IgD-negative memory B cell (primary cell): ENCODE measurements at regions not wholly inside any gene's neighbourhood (a gene's known extent, or its start where the extent isn't known, plus 50 kb on each side); places are given as distances from the start of the nearest gene placed in this dataset.
"Not testable (repeated sequence)": the region's sequence is repeated elsewhere in the genome, so short reads cannot be mapped to it uniquely, and the experiment has no call there.

Experiments
- H3K27ac Mint-ChIP-seq, 3 donors: one replicate each; pipeline ENCODE4 v1.8.0; 2020 to 2022; ENCODE audit warnings: mild to moderate bottlenecking in 3 of 3, mixed read lengths in 3 of 3, moderate library complexity in 1 of 3
- H3K27me3 Mint-ChIP-seq: one replicate; pipeline ENCODE4 v1.8.0; 2021; ENCODE audit warnings: mixed read lengths
- H3K36me3 Mint-ChIP-seq: one replicate; pipeline ENCODE4 v1.8.0; 2020; ENCODE audit warnings: mild to moderate bottlenecking, mixed read lengths
- H3K4me1 Mint-ChIP-seq, 3 donors: one replicate each; pipeline ENCODE4 v1.8.0; 2020 to 2022; ENCODE audit warnings: mixed read lengths in 3 of 3, mild to moderate bottlenecking in 1 of 3
- H3K4me3 Mint-ChIP-seq, 4 donors: one replicate each; pipeline ENCODE4 v1.8.0; 2020 to 2022; ENCODE audit warnings: mild to moderate bottlenecking in 4 of 4, mixed read lengths in 4 of 4, moderate library complexity in 3 of 4
- H3K9me3 Mint-ChIP-seq, 3 donors: one replicate each; pipeline ENCODE4 v1.8.0; 2020 to 2021; ENCODE audit warnings: mixed read lengths in 3 of 3, mild to moderate bottlenecking in 1 of 3

DNA sequence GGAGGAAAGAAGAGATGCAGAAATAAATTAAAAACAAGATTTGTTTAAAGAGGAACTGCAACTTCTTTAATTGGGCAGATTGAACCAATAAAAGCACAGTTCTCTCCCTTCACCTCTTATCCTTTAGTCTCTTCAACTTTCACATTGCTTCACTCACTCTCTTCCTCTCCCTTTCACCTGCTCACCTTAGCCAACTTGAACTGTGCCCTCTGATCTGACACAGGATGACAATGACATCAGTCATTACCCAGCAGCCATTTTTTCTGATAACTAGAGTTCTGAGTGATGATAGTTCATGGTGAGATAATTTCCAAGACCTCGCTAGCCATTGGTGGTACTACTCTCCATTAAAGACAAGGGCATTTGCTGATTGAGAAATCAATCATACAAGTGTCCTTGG lies 134.9 kb upstream of the NBPF26 start:
- not testable (repeated sequence) for H3K4me1 Mint-ChIP-seq, H3K9me3 Mint-ChIP-seq, H3K27me3 Mint-ChIP-seq, H3K27ac Mint-ChIP-seq, H3K36me3 Mint-ChIP-seq, H3K4me3 Mint-ChIP-seq

DNA sequence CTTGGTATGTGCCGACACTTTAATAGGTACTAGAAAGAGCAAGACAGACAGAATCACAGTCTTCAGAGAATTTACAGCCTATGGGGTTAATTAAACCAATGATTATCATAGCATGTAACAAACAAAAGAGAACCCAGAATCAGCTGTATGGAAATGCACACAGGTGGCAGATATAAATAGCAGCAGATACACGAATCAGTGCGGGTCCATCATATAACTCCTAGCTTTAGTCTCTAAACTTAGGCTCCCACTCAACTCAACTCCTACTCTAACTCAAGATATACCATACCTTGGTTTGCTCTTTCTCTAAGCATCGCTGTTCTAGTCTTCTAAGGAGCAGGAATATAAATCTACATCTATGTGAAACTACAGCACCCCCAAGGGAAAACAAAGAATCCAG lies 132.0 kb upstream of the NBPF26 start:
- not testable (repeated sequence) for H3K27ac Mint-ChIP-seq, H3K27me3 Mint-ChIP-seq, H3K4me1 Mint-ChIP-seq, H3K9me3 Mint-ChIP-seq, H3K4me3 Mint-ChIP-seq, H3K36me3 Mint-ChIP-seq

DNA sequence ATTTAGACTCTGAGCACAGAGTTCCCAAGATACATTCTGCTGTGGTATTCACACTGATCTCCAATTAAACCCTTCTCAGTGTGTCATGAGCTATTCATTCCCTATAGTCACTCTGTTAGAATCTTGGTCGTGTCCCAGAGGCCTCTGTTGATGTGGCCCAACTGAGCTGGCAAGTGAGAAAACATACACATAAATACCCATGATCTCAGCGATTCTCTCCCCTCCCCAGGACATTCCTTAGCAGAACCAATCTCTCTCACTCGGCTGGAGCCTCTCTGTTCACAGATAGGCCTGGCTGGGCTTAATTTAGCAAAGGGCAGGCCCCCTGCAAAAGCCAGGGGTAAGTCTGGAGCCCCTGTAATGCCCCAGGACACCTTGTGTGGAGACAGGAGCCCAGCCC lies 130.8 kb upstream of the NBPF26 start:
- H3K4me3 Mint-ChIP-seq, H3K36me3 Mint-ChIP-seq, H3K9me3 Mint-ChIP-seq, H3K27me3 Mint-ChIP-seq, H3K27ac Mint-ChIP-seq, H3K4me1 Mint-ChIP-seq: not testable (repeated sequence)

DNA sequence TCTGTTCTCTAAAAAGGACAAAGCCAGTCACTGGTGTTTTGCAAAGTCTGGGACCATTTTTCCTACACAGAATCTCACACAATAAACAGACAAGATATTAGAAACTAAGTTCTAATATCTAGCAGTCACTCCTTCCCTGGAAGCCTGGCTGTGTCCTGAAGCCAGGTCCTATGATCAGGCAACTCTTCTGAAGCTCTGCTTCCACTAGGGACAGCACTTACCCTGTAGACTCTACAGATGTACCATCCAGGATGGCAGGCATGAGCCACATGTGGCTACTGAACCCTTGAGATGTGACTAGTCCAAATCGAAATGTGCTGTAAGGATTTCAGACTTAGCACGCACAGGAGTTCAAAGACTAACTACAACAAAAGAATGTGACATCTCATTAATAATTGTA lies 130.1 kb upstream of the NBPF26 start:
- H3K36me3 Mint-ChIP-seq, H3K4me1 Mint-ChIP-seq, H3K27me3 Mint-ChIP-seq, H3K4me3 Mint-ChIP-seq, H3K27ac Mint-ChIP-seq, H3K9me3 Mint-ChIP-seq: not testable (repeated sequence)

DNA sequence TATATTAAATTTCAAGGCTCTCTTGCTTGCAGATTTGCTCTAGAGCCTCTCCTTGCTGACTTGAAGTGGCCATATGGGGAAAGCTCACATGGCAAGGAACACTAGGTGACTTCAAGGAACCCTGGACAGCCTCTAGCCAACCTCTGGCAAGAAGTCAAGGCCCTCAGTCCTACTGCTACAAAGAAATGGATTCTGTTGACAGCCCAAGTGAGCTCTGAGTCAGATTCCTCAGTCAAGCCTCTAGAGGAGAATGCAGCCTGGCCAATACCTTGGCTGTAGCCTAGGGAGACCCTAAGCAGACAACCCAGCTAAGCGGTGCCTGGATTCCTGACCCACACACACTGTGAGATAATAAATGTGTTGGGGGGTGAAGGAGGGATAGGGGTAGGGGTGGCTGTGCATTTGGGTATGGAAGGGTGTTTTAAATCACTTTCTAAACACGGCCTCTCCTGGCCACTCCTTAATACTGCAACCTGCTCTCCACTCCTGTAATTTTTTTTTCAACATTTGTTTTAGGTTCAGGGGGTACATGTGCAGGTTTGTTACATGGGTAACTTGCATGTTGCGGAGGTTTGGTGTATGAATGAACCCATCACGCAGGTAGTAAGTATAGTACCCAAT lies 125.3 kb upstream of the NBPF26 start:
- not testable (repeated sequence) for H3K4me3 Mint-ChIP-seq, H3K27ac Mint-ChIP-seq, H3K36me3 Mint-ChIP-seq, H3K27me3 Mint-ChIP-seq, H3K4me1 Mint-ChIP-seq, H3K9me3 Mint-ChIP-seq

DNA sequence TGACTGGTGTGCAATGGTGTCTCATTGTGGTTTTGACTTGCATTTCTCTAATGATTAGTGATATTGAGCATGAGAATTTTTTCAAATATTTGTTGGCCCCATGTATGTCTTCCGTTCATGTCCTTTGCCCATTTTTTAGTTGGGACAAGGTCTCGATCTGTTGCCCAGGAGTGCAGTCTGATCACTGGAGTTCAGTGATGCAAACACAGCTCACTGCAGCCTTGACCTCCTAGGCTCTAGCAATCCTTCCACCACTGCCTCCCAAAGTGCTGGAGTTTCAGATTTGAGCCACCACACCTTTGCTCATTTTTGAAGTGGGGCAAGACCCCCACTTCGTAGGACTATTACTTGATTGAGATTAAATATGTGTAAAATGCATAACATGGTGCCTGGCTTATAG lies 124.2 kb upstream of the NBPF26 start:
- not testable (repeated sequence) for H3K9me3 Mint-ChIP-seq, H3K4me1 Mint-ChIP-seq, H3K27ac Mint-ChIP-seq, H3K4me3 Mint-ChIP-seq, H3K36me3 Mint-ChIP-seq, H3K27me3 Mint-ChIP-seq

DNA sequence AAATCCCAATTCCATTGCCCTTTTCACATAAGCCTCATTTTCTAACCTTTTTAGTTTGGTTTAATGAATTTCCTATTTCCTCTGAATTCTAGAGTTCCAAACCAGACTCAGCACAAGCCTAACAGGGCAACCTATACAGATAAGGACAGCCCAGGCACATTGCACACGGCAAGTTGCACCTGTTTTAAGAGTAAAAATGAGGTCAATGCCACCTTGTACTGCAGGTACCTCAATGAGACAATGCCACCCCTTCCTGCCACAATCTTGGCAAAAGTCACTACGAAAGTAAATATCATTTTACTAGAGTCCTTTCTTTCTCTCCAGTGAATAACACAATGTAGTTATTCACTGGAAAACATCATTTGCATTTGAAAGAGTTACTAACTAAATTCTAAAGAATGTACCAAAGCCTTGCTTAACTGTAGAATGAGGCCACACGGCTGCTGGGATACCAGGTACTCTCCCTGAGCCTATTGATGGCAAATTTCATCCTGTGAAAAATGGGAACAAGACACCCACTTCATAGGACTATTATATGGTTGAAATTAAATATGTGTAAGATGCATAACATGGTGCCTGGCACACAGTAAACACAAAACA lies 123.2 kb upstream of the NBPF26 start:
- H3K4me1 Mint-ChIP-seq, H3K27ac Mint-ChIP-seq, H3K27me3 Mint-ChIP-seq, H3K36me3 Mint-ChIP-seq, H3K4me3 Mint-ChIP-seq, H3K9me3 Mint-ChIP-seq: not testable (repeated sequence)

DNA sequence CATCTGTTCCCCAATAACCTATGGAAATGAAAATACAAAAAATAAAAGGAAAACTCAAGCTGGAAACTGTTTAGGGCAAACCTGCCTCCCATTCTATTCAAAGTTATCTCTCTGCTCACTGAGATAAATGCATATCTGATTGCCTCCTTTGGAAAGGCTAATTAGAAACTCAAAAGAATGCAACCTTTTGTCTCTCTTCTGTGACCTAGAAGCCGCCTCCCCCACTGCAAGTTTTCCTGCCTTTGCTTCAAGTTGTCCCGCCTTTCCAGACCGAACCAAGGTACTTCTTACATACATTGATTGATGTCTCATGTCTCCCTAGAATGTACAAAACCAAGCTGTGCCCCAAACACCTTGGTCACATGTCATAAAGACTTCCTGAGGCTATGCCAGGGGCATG lies 115.9 kb upstream of the NBPF26 start:
- not testable (repeated sequence) for H3K4me3 Mint-ChIP-seq, H3K4me1 Mint-ChIP-seq, H3K27me3 Mint-ChIP-seq, H3K27ac Mint-ChIP-seq, H3K36me3 Mint-ChIP-seq, H3K9me3 Mint-ChIP-seq

DNA sequence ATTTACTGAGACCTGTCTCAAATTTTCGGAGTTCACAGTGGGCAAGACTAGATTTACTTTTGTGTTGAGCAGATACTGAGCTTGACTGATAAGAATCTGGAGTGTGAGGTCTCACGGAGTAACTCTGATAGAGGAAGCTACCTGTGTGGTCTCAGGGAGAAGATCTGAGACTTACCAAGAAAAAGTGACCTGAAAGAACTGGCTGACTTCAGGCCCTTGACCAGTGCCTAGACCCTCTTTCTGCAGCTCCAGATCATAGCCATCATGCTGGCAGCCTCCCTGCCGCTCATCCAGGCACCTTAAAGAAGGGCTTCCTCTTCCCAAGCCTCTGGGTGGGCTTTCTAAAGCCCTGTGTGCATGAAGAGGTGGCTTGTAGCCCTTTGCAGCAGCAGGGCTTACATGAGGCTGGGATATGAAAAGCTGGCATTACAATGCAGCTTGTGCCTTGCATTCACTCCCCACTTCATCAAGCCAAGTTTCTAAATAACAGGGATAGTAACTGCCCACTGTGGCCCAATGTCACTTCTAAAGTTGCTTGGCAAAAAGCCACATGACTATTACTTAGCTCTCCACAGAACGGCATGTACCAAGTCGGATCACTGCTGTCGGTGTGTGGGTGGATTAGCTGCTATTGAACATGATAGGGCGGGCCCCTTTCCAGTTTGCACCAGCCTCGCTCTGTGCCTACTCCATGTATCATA lies 115.3 kb upstream of the NBPF26 start:
- H3K9me3 Mint-ChIP-seq, H3K27ac Mint-ChIP-seq, H3K36me3 Mint-ChIP-seq, H3K4me3 Mint-ChIP-seq, H3K27me3 Mint-ChIP-seq, H3K4me1 Mint-ChIP-seq: not testable (repeated sequence)

DNA sequence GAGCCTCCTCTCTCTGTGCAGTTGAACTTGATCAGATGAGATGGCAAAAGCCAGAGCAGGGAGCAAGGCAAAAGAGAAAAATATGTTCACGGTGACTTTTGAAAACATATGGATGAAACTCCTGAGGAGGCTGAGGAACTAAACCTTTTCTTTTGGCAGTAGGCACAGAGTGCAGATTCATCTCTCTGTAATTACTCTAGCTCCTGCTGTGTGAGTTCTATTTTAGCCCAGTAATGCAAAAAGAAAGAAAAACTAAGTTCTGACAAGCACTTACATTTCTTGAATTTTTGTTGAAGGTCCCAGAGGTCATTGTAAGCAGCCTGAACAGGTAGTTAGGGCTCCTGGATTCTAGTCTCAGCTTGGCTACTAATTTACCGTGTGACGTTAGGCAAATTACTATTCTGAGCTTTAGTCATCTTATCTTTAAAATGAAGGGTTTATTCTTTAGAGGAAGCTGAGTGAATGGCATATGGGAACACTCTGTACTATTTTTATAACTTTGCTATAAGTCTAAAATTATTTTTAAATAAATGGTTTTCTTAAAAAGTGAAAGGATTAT lies 114.7 kb upstream of the NBPF26 start:
- not testable (repeated sequence) for H3K4me3 Mint-ChIP-seq, H3K9me3 Mint-ChIP-seq, H3K27me3 Mint-ChIP-seq, H3K27ac Mint-ChIP-seq, H3K4me1 Mint-ChIP-seq, H3K36me3 Mint-ChIP-seq

DNA sequence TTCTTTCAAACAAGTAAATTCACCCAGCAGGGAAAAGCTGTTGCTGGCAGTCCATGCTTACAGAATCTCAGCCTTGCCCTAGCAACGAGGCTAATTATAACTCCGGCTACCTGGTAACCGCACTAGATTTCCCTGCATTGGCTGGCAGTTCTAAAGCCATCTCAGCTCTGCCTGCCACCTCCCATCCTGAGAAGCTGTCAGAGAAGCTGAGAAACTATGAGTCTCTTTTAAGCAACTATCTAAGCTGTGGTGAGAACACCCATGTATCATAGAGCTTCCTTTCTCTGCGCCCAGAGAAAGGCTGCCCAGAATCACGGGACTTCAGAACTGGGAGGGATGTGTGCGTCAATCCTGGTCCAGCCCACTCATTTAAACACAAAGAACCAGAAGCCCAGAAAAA lies 113.9 kb upstream of the NBPF26 start:
- H3K9me3 Mint-ChIP-seq, H3K4me3 Mint-ChIP-seq: not testable (repeated sequence)

DNA sequence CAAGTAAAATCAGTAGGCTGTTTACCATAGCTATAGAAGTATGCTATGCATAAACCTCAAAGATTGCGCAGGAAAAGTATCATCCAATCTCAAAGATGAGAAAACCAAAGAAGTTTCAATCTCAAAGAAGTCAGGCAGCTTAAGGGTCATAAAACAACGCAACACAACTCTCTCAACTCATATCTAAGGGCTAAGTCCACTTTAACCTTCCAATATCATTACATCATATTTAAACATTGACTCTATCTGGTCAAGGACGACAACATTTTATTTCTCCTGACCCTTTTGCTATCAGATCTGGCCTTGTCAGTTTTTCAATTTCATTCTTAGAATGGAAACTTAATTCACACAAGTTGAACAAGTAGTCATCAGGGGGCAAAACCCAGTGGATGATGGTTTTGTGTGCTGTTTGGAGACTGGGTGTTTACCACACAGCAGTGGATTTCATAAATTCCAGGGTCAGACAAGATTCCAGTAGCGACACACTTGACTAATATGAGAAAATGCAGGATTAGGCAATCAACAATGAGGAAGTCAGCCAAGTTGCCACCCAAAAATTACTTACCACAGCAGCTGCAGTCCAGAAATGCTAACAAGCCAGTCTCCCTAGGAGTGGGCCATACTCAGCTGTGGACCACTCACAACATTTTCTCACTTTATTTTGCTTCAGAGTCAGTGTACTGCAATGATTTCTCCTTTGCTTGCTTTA lies 108.7 kb upstream of the NBPF26 start:
- not testable (repeated sequence) for H3K36me3 Mint-ChIP-seq, H3K4me3 Mint-ChIP-seq, H3K27ac Mint-ChIP-seq, H3K9me3 Mint-ChIP-seq, H3K4me1 Mint-ChIP-seq, H3K27me3 Mint-ChIP-seq

More for the DNA sequence above, 113.9 kb upstream of the NBPF26 start:
- not testable (repeated sequence) for H3K27me3 Mint-ChIP-seq, H3K27ac Mint-ChIP-seq, H3K36me3 Mint-ChIP-seq, H3K4me1 Mint-ChIP-seq

DNA sequence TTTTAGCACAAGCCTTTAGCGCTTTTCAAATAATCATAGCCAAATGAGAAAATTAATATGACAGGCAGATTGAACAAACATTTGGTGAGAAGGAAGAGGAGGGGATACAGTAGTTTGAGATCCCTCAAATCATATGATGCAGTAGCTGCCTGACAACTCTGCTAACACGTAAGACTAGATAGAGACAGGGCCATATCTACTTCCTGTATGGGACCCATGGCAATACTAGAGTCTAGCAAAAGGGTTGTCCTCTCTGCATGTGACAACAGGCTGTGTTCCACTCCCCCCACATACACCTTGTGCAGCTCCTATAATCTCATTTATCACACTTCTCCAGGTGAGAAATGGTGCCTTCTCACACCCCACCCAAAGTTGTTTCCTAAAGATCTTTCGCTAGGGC lies 106.3 kb upstream of the NBPF26 start:
- not testable (repeated sequence) for H3K36me3 Mint-ChIP-seq, H3K4me3 Mint-ChIP-seq, H3K27me3 Mint-ChIP-seq

DNA sequence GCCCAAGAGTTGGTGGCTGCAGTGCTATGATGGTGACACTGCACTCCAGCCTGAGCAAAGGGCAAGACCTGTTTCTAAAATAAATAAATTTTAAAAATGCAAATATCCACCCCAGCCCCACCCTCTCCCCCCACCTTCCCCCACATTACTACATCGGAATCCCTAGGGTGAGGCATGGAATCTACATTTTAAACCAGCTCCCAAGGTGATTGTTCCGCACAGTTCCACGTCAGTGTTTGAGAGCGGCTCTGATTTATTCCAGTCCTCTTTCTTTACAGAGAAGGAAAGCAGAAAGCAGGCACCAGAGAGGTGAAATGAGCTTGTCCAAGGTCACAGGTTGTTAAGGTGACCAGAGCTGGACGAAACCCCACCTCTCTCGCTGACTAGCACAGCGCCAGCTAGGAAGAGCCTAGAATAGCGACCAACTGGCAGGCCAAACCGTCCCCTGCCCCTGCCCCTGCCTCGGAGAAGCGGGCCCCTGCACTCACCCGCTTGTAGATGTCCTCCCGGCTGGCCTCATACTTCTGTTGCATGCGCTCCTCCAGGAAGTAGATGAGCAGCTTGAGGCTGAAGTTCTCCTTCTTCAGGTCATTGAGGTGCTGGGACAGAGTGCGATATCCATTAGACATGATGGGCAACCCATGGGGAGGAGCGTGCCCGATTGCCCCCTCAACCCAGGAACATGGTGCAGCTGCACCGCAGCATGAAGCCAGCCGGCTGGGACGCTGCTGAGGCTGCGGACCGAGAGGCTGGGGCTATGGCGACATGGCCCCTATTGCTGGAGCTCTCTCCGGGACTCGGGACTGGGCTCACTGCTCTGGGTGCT lies 103.7 kb upstream of the NBPF26 start:
- not testable (repeated sequence) for H3K27me3 Mint-ChIP-seq, H3K9me3 Mint-ChIP-seq, H3K4me1 Mint-ChIP-seq, H3K36me3 Mint-ChIP-seq, H3K4me3 Mint-ChIP-seq, H3K27ac Mint-ChIP-seq

More for the DNA sequence above, 106.3 kb upstream of the NBPF26 start:
- not testable (repeated sequence) for H3K9me3 Mint-ChIP-seq, H3K4me1 Mint-ChIP-seq, H3K27ac Mint-ChIP-seq

DNA sequence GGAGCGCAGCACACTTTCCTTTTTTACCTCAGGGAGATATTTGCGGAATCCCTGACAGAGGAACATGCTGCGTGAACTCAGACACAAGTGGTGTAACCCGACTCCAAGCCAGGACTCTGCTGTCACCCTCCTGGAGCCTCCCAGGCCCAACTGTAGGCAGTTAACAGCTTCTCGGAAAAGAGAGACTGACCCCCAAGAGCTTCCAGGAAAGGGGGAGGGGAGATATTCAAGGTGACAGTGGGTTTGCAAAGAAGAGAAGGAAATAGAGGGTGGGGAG lies 103.1 kb upstream of the NBPF26 start:
- H3K36me3 Mint-ChIP-seq, H3K27ac Mint-ChIP-seq: not testable (repeated sequence)

More for the DNA sequence above, 103.1 kb upstream of the NBPF26 start:
- not testable (repeated sequence) for H3K4me1 Mint-ChIP-seq, H3K4me3 Mint-ChIP-seq, H3K27me3 Mint-ChIP-seq, H3K9me3 Mint-ChIP-seq
